HG03469 (cell line): ENCODE measurements at regions not wholly inside any gene's neighbourhood (a gene's known extent, or its start where the extent isn't known, plus 50 kb on each side); places are given as distances from the start of the nearest gene placed in this dataset.
"Not testable (repeated sequence)": the region's sequence is repeated elsewhere in the genome, so short reads cannot be mapped to it uniquely, and the experiment has no call there.

Experiments
- ATAC-seq: cut with Tn5 transposase; IDR thresholded peaks from one replicate; pipeline ENCODE4 v1.9.1; 2021; ENCODE audit warnings: mild to moderate bottlenecking, moderate library complexity, moderate number of reproducible peaks; ENCODE audit not compliant: unreplicated experiment

DNA sequence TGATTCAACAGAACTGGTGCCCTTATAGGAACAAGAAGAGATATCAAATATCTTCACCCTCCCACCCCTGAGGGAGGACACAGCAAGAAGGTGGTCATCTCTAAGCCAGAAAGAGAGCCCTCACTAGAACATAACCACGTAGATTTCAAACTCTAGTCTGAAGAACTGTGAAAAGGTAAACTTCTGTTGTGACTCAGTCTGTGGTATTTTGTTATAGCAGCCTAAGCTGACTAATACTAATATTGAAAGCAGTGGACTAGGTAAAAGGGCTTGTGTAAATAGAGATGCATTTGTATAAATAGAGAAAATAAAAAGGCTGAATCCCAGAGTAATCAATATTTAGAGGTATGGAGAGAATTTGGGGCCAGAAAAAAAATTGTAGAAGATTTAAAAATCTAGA lies 157.6 kb upstream of the CCNH start:
- peak; percentile 66 for ATAC-seq

DNA sequence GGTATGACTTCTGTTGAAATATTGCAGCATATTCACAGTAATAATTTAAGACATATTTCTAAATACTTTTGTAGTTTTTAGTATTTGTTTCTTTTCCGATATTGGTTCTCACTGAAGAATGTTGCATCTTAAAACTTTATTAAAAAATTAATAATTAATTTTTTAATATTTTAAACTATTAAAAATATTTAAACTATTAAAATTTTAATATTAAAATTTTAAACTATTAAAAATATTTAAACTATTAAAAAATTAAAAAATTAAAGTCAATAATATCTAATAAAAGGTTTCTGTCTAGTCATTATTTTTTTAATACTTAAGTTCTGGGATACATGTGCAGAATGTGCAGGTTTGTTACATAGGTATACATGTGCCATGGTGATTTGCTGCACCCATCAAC lies 149.3 kb upstream of the CCNH start:
- ATAC-seq = no peak

DNA sequence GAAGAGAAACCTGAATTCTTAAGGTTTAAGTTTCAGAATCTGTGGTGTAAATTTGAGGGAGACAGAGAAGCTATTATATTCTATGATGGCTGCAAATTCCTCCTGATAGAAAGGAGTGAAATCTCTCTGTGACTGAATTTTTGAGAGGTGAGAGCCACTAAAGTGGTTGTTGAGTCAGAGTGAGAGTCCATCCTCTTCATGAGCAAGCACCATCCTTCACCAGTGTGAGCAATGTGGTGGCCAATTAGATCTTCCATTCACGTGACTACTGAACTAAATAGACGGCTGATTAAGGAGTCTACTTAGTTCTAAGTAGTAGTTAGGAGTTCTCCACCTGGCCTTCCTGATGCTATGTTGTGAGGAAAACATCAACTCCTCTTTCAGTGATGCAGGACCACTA lies 147.8 kb upstream of the CCNH start:
- ATAC-seq = no peak

DNA sequence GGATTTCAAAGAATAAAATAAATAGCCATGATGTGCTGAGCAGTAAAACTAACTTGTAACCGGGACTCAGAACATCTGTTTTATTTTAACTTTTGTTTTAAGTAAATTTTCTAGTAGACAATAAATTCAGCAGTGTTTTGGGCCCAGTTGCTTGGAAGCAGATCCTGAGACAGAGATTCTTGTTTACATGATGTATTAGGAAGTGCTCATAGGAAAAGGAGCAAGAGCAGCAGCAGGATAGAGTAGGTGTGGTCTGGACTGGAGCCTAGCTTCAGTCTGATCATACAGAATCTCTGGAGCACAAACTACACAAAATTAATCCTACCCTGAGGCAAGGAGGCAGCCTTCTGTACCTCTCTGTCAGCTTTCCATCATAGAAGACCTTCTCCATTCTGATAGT lies 139.2 kb upstream of the CCNH start:
- ATAC-seq = no peak

DNA sequence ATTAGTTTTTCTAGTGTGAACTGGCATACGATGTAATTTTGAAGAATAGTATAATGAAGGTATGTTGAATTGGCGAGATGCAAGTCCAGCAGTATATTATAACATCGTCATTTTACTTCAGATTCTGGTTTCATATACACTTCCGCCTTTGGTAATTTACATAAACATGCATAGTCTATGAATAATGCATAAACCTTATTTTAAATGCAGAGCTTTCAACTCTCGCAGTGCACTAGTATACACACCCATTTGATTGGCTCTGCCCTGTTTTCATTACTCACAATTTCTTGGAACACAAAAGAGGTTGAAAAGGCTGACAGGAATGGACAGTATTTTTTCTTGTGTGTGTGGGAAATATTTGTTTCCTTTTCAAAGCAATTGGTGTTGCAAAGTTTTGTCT lies 128.9 kb upstream of the CCNH start:
- ATAC-seq = no peak

DNA sequence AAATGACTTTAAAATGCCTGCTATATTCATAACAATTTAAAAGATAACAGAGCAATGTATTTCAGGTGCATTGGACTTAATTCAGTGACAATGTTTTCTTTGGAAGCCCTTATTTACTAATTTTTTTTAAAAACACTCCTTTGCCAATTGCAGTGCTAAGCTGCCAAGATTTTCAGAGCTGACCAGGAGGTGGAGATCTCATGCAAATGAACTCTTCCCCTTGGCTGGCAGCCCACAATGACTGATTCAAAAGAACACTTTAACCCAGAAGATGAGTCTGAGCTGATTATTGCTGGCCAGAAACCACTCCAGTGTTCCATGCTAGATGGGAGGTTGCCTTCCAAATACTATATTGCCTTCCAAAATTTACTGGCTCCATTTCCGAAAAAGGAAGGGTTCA lies 128.3 kb upstream of the CCNH start:
- ATAC-seq = no peak

DNA sequence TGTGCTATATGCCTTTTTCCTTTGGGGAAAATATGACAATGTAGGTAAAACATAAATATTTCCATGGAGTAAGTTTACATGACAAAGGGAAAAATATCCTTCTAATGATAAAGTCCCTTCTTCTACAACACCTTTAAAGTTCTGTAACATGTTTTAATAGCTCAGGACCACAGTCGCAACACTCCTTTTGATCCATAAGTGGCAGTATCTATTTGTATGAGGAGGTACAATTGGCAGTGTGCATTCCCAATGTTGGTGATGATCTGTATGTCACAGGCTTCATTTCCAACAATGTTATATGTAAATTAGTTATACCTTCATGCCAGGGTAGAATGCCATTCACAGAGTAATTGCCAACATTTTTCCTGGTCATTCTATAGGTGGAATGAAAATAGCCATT lies 127.1 kb upstream of the CCNH start:
- no peak for ATAC-seq

DNA sequence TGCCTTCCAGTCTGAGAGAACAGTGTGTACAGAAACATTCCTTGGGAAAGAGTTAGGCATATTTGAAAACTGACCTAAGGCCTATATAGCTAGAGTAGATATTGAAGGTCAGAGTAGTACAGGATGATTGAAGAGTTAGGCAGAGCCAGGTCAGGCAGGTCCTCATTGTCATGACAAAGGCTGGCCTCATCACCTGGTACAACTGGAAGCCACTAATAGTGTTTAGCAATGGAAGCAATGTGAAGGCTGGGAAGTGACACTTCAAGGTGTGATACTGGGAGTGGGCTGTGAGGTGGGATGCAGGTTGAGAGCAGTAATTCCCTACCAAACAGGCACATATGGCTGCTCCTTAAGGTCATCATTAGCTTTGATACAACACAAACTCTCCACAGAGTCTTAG lies 123.6 kb upstream of the CCNH start:
- no peak for ATAC-seq

DNA sequence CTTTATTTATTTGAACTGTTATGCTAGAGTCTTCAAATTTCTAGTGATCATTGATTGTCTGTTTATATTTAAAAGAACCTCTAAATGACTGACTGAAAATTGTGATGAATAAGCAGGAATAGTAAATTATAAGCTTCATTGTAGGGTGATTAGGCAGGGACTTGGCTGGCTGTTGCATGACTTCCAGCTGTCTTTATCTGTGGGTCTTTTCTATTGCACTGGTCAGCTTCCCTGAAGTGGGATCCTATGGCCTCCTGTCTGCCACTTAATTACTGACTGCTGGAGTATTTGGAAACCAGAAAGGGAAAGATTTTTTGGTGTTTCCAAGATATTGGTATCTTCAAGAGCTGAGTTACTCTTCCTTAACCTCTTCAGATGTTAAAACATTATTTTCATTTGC lies 123.0 kb upstream of the CCNH start:
- ATAC-seq = no peak

DNA sequence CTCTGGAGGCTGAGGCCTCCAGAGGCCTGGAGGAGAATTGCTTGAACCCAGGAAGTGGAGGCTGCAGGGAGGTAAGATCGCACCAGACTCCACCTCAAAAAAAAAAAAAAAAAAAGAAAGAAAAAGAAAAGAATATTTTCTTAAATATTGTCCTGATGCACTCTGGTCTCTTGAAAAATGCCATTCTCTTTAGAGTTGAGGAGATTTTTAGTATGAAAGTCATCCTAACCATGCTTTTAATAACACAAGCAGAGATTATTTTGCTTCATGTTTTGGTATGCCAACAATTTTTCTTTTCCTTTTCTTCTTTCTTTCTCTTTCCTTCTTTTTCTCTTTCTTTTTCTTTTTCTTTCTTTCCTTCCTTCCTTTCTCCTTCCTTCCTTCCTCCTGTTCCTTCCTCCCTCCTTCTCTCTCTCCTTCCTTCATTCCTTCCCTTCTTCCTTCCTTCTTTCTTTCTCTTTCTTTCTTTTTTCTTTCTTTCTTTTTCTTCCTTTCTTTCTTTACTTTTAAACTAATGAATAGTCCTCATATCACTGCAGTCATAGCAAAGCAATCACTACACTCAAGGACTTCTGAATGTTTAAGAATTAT lies 116.9 kb upstream of the CCNH start:
- no peak for ATAC-seq

DNA sequence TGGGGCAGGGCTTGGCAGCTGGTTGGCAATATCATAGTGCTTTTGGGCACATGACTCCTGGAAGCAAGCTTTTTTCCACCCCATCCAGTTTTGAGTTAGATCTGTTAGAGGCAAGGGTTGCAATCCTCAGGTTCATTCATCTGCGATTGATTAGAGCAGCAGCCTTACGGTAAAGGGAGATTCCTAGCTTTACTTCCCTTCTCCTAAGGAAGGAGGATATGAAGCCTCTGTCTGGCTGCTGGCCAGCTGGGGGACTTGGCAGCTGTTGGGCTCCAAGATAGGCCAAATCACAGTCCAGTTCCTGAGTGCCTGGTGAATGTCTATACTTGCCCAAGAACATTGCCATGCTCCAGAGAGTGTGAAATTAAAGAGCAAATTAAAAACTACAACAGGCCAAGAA lies 113.4 kb upstream of the CCNH start:
- ATAC-seq = no peak

DNA sequence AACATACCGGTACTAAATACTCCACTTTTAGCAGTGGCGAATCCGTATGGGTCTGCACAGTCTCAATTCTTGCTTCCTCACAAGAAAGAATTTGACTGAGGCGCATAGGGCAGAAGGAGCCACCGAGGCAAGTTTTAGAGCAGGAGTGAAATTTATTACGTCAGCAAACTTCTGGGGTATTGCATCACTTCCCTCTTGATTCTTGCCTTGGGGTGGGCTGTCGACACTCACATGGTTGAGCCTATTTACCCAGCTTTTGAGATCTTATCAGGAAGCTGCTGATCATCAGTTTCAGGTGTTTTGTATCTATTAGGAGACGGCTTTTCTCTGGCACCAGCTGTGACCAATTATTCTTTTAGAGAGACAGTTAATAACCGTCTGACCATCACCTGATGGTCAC lies 111.5 kb upstream of the CCNH start:
- no peak for ATAC-seq

DNA sequence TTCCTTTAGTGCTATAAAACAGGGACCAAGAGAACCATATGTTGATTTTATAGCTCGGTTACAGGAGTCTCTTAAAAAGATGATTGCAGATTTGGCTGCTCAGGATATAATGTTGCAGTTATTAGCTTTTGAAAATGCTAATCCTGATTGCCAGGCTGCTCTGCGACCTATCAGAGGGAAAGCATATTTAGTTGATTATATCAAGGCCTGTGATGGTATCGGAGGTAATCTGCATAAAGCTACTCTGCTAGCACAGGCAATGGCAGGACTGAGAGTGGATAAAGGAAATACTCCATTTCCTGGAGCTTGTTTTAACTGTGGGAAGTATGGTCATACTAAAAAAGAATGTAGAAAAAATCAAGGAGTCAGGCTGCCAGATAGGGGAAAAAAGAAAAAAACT lies 99.0 kb upstream of the CCNH start:
- not testable (repeated sequence) for ATAC-seq

DNA sequence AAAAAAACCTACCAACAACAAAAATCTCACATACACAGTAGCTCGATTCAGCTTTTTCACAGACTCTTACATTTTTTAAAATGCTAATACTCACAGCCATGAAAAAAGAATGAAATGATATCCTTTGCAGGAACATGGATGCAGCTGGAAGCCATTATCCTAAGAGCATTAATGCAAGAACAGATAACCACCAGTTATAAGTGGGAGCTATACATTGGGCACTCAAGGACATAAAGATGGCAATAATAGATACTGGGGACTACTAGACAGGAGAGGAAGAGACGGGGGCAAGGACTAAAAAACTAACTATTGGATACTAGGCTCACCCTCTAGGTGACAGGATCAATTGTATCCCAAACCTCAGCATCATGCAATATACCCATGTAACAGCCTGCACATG lies 90.3 kb upstream of the CCNH start:
- no peak for ATAC-seq

DNA sequence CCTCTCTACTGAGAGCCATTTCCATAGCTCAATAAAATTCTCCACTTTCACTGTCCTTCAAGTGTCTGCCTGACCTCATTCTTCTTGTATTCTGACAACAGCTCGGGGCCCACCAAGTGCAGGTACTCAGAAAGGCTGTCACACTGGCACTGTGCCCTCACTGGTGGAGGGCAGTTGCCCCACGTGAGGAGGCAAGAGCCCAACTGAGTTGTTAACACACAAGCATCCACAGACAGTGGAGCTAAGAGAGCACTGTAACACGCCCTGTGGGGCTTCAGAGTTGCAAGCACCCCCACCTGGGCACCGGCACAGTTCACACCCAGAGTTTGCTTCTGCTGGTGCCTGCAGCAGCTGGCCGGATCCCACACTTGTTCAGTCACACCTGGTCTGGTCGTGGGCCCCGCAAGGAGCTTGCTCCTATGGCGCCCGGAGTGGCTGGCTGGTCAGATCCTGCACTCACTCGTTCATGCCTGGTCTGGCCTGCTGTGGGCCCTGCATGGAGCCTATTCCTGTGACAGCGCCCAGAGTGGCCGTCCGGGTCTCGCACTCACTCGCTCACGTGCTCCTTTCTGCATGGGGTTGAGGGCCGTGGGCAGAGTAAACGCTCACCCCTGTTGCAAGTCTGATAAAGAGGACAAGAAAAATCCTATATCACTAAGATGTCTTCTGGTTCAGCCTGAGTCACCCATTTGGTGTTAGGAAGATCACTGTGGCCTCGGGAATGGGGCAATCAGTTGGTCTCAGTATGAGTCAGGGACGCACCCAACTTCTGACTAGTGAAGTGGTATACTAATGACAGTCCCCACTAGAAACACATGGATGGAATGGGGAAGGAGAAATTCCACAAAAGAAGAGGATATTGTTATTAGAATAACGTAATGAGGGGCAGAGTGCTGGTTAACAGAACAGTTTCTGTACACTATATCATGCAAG lies 87.0 kb upstream of the CCNH start:
- no peak for ATAC-seq
